ENCODE measurements at regions not wholly inside any gene's neighbourhood (a gene's known extent, or its start where the extent isn't known, plus 50 kb on each side); places are given as distances from the start of the nearest gene placed in this dataset.

- no peak overlapping the region for H3K27ac ChIP-seq
- DNase-seq (ENCODE audit: low spot score): no peak
- TF ChIP-seq CTCF (IDR thresholded peaks at IDR 0.05): no peak
- H3K4me3 ChIP-seq: no peak overlapping the region
- H3K27me3 ChIP-seq: no peaks in the 10 kb centered on the region
- H3K36me3 ChIP-seq: no peaks in the 10 kb centered on the region
- no peaks in the 10 kb centered on the region for H3K4me1 ChIP-seq
- H3K9me3 ChIP-seq: no peaks in the 10 kb centered on the region
Observed at GRCh38 chr7:113394856-113395255, 276.5 kb upstream of the SMIM30 start.

GRCh38 chr7:113392841-113393540 is 274.6 kb upstream of the SMIM30 start:
- no peaks in the 10 kb centered on the region for H3K36me3 ChIP-seq
- no peaks in the 10 kb centered on the region for H3K4me1 ChIP-seq
- H3K27me3 ChIP-seq: no peaks in the 10 kb centered on the region
- TF ChIP-seq CTCF (IDR thresholded peaks at IDR 0.05): no peak
- no peaks in the 10 kb centered on the region for H3K9me3 ChIP-seq
- H3K27ac ChIP-seq: no peak overlapping the region
- no peak overlapping the region for H3K4me3 ChIP-seq
- DNase-seq (ENCODE audit: low spot score): no peak

DNA sequence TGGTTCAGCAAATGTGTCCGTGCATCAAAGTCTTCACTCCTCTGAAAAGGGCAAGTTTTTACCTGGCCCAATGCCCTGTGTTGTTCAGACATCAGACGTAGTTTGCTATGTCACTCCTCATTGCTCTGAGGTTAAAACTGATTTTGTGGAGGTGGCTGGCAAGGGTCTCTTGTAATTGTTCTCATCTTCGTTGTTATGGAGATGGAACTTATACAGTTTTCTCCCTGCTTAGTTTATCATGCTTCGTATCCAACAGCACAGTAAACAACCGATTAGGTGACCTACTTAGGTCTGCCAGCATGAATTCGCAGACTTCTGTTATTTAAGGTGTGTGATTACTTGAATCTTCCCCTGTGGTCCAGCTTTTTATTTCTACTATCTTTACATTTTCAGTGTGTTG is 274.1 kb upstream of the SMIM30 start:
- Histone ChIP-seq H3K4me1 (no peaks in the 10 kb centered on the region), H3K9me3 (no peaks in the 10 kb centered on the region), H3K36me3 (no peaks in the 10 kb centered on the region), H3K27me3 (no peaks in the 10 kb centered on the region), H3K27ac (no peak overlapping the region), H3K4me3 (no peak overlapping the region)
- DNase-seq (ENCODE audit: low spot score): no peak
- TF ChIP-seq CTCF (IDR thresholded peaks at IDR 0.05): no peak

GRCh38 chr7:113389112-113389646 is 270.8 kb upstream of the SMIM30 start:
- no peak for TF ChIP-seq CTCF (IDR thresholded peaks at IDR 0.05)
- no peaks in the 10 kb centered on the region for H3K9me3 ChIP-seq
- H3K4me1 ChIP-seq: no peaks in the 10 kb centered on the region
- DNase-seq (ENCODE audit: low spot score): no peak
- H3K4me3 ChIP-seq: no peak overlapping the region
- no peak overlapping the region for H3K27ac ChIP-seq
- H3K36me3 ChIP-seq: no peaks in the 10 kb centered on the region
- H3K27me3 ChIP-seq: no peaks in the 10 kb centered on the region

GRCh38 chr7:113383638-113384037 is 265.3 kb upstream of the SMIM30 start:
- H3K4me3 ChIP-seq: no peak overlapping the region
- H3K27me3 ChIP-seq: no peaks in the 10 kb centered on the region
- H3K27ac ChIP-seq: no peak overlapping the region
- DNase-seq (ENCODE audit: low spot score): no peak
- H3K4me1 ChIP-seq: no peaks in the 10 kb centered on the region
- TF ChIP-seq CTCF (IDR thresholded peaks at IDR 0.05): no peak
- H3K36me3 ChIP-seq: no peaks in the 10 kb centered on the region
- no peaks in the 10 kb centered on the region for H3K9me3 ChIP-seq

DNA sequence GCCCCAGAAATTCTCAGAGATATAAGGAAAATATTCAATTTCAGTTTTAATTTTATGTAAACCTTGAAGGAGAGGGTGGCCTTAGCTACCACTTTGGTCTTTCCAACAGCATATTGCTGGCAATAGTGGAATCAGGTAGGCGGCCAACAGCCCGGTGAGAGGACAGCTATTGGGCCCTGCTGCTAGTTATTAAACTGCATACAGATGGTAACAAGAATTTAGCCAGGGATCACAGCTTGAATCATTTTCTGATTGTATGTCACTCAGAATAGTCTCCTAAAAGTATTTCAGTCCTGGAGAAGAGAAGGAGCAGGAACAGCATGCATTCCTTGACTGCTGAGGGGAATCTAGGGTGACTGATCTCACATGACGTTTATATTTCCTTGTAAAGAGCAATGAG is 261.4 kb upstream of the SMIM30 start:
- H3K36me3 ChIP-seq: no peaks in the 10 kb centered on the region
- no peak for DNase-seq (ENCODE audit: low spot score)
- H3K27me3 ChIP-seq: no peaks in the 10 kb centered on the region
- no peaks in the 10 kb centered on the region for H3K9me3 ChIP-seq
- TF ChIP-seq CTCF (IDR thresholded peaks at IDR 0.05): no peak
- H3K4me1 ChIP-seq: no peaks in the 10 kb centered on the region
- H3K4me3 ChIP-seq: no peak overlapping the region
- no peak overlapping the region for H3K27ac ChIP-seq

Data from right atrium auricular region (tissue), 2 donors.